ENCODE measurements at regions not wholly inside any gene's neighbourhood (a gene's known extent, or its start where the extent isn't known, plus 50 kb on each side); places are given as distances from the start of the nearest gene placed in this dataset.

- H3K27ac ChIP-seq: no peak overlapping the region
- no peak for TF ChIP-seq ZFX (IDR thresholded peaks at IDR 0.05)
- TF ChIP-seq CTCF (conservative IDR thresholded peaks at IDR 0.05): no peak
Observed at GRCh38 chr21:27694667-27695066, 727.8 kb upstream of the ADAMTS5 start.

- H3K27ac ChIP-seq: no peak overlapping the region
- TF ChIP-seq CTCF (conservative IDR thresholded peaks at IDR 0.05) (no peak), ZFX (IDR thresholded peaks at IDR 0.05) (no peak)
Observed at GRCh38 chr21:27693376-27693775, 726.5 kb upstream of the ADAMTS5 start.

DNA sequence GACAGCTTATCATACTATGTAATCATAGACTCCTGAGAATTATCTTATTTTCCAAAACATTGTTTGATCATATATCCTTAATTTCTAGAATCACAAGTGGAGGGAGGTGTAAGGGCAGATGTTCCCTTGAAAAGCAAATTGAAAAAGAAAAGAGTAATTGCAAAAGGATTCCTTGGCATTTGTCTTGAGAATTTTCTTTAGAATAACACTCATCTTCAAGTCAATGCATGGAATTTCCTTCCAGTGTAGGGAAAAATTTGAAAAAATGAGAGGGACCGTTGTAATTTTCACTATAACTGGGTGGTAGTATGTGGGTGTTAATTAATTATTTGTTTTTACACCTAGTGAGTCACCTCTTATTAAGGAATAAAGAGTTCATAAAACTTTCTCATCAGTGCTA is 724.6 kb upstream of the ADAMTS5 start:
- TF ChIP-seq ZFX (IDR thresholded peaks at IDR 0.05) (no peak), CTCF (conservative IDR thresholded peaks at IDR 0.05) (no peak)
- no peak overlapping the region for H3K27ac ChIP-seq

- TF ChIP-seq CTCF (conservative IDR thresholded peaks at IDR 0.05): no peak
- no peak for TF ChIP-seq ZFX (IDR thresholded peaks at IDR 0.05)
- H3K27ac ChIP-seq: no peak overlapping the region
Observed at GRCh38 chr21:27691006-27691405, 724.1 kb upstream of the ADAMTS5 start.

DNA sequence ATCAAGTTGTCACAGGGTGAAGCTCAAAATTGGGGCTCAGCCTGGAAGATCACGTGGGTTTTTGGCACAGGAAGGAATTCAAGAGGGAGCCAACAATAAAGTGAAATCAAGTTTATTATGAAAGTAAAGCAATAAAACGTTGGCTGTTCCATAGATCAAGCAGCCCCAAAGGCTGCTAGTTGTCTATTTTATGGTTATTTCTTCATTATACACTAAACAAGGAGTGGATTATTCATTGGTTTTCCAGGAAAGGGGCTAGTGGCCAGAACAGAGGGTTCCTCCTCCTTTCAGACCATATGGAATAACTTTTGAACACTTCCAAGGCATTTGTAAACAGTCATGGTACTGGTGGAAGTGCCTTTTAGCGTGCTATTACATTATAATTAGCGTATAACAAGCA is 723.5 kb upstream of the ADAMTS5 start:
- no peak overlapping the region for H3K27ac ChIP-seq
- no peak for TF ChIP-seq CTCF (conservative IDR thresholded peaks at IDR 0.05)
- TF ChIP-seq ZFX (IDR thresholded peaks at IDR 0.05): no peak

DNA sequence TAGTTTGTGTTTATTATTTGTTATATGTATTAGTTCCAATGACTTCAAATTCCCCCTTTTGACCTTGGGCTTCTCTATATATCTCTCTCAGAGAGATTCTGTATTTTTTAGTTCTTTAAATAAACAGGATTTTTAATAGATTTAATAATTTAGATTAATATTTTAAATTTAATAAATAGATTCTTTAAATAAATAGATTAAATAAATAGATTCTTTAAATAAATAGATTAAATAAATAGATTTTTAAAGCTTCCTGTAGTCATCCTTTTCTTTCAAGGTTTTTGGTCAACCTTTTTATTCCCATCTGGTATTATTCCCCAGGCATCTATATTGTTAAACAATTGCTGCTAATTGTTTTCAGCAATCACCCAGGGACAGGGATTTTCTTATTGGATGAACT is 721.9 kb upstream of the ADAMTS5 start:
- no peak for TF ChIP-seq ZFX (IDR thresholded peaks at IDR 0.05)
- no peak for TF ChIP-seq CTCF (conservative IDR thresholded peaks at IDR 0.05)
- H3K27ac ChIP-seq: no peak overlapping the region

GRCh38 chr21:27683292-27683691 is 716.4 kb upstream of the ADAMTS5 start:
- H3K27ac ChIP-seq: no peak overlapping the region
- TF ChIP-seq ZFX (IDR thresholded peaks at IDR 0.05): no peak
- no peak for TF ChIP-seq CTCF (conservative IDR thresholded peaks at IDR 0.05)
